Right renal cortex interstitium (tissue), 3 donors: ENCODE measurements at regions not wholly inside any gene's neighbourhood (a gene's known extent, or its start where the extent isn't known, plus 50 kb on each side); places are given as distances from the start of the nearest gene placed in this dataset.

Source experiments
- DNase-seq, 3 donors: peaks; one replicate each; pipeline ENCODE4 v3.0.0-alpha.2; 2013; ENCODE audit warnings: low read depth in 3 of 3, low spot score in 2 of 3

- DNase-seq = no peak
These were observed 94.3 kb downstream of the CEBPB start for GRCh38 chr20:50284811-50285375.

GRCh38 chr20:50285376-50286173 lies 94.9 kb downstream of the CEBPB start:
- DNase-seq = peak in 1 of 3 donors; percentile 76

GRCh38 chr20:50286174-50286511 lies 95.5 kb downstream of the CEBPB start:
- DNase-seq = no peak

GRCh38 chr20:50286609-50287008 lies 96.0 kb downstream of the CEBPB start:
- no peak for DNase-seq

- DNase-seq = no peak
These were observed 96.9 kb downstream of the CEBPB start for GRCh38 chr20:50287512-50287911.

GRCh38 chr20:50288128-50288623 lies 97.5 kb downstream of the CEBPB start:
- DNase-seq = no peak

- DNase-seq = no peak
These were observed 99.0 kb downstream of the CEBPB start for GRCh38 chr20:50289581-50289980.

GRCh38 chr20:50290112-50290511 lies 99.5 kb downstream of the CEBPB start:
- DNase-seq = no peak

GRCh38 chr20:50290808-50291207 lies 100.2 kb downstream of the CEBPB start:
- no peak for DNase-seq

GRCh38 chr20:50291254-50292078 lies 100.8 kb downstream of the CEBPB start:
- DNase-seq = no peak

GRCh38 chr20:50292079-50292590 lies 101.5 kb downstream of the CEBPB start:
- DNase-seq = no peak

- no peak for DNase-seq
These were observed 102.1 kb downstream of the CEBPB start for GRCh38 chr20:50292591-50293283.

GRCh38 chr20:50293284-50294139 lies 102.9 kb downstream of the CEBPB start:
- DNase-seq = no peak

- DNase-seq = no peak
These were observed 103.8 kb downstream of the CEBPB start for GRCh38 chr20:50294164-50295088.

- DNase-seq = no peak
These were observed 104.7 kb downstream of the CEBPB start for GRCh38 chr20:50295345-50295744.

- DNase-seq = no peak
These were observed 105.3 kb downstream of the CEBPB start for GRCh38 chr20:50295762-50296449.

- no peak for DNase-seq
These were observed 106.1 kb downstream of the CEBPB start for GRCh38 chr20:50296450-50297375.
